Adipocyte (in vitro differentiated cells): ENCODE measurements at regions not wholly inside any gene's neighbourhood (a gene's known extent, or its start where the extent isn't known, plus 50 kb on each side); places are given as distances from the start of the nearest gene placed in this dataset.

Experiments
- DNase-seq: peaks from one replicate; pipeline ENCODE4 v3.0.0-alpha.2; 2015; ENCODE audit warnings: low read depth
- H3K27me3 ChIP-seq: replicated peaks from 2 replicates; pipeline ENCODE4 v1.7.0; 2013; ENCODE audit warnings: mild to moderate bottlenecking, low read length, moderate library complexity; ENCODE audit not compliant: control insufficient read depth, insufficient read depth
- H3K36me3 ChIP-seq: 2 replicates; pipeline ENCODE4 v1.7.0; 2013; ENCODE audit warnings: low read length, mild to moderate bottlenecking, moderate library complexity; ENCODE audit not compliant: control insufficient read depth, insufficient read depth, severe bottlenecking
- H3K4me1 ChIP-seq: 2 replicates; pipeline ENCODE4 v1.7.0; 2013; ENCODE audit warnings: mild to moderate bottlenecking, low read length, moderate library complexity; ENCODE audit not compliant: control insufficient read depth, insufficient read depth
- H3K4me3 ChIP-seq: 2 replicates; pipeline ENCODE4 v1.7.0; 2013; ENCODE audit warnings: mild to moderate bottlenecking, low read length, moderate library complexity
- H3K9ac ChIP-seq: 2 replicates; pipeline ENCODE4 v1.7.0; 2013; ENCODE audit warnings: mild to moderate bottlenecking, low read length, moderate library complexity
- H3K9me3 ChIP-seq: 2 replicates; pipeline ENCODE4 v1.7.0; 2013; ENCODE audit warnings: mild to moderate bottlenecking, low read length, moderate library complexity; ENCODE audit not compliant: control insufficient read depth

DNA sequence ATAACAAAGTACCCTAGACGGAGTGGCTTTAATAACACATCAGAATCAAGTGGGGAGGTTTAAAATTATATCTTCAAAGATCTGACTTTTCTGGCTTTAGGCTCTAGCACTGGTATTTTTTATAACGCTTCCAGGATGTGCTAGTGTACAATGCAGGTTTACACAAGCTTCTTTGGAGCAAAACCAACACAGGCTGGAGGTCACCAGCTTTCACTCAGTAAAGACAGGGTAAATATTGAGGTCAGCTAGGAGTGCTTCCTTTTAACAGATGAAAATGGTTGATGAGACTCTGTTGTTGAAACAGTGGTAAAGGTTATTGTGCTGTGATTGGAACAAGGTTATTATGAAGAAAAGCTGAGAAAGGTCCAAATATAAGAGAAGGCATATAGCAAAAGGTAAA is 414.2 kb downstream of the TAF11L14 start:
- Histone ChIP-seq H3K4me1 (no peaks in the 10 kb centered on the region), H3K27me3 (no peaks in the 10 kb centered on the region), H3K4me3 (no peak overlapping the region), H3K9ac (no peak overlapping the region), H3K9me3 (no peaks in the 10 kb centered on the region), H3K36me3 (no peaks in the 10 kb centered on the region)
- DNase-seq: no peak

DNA sequence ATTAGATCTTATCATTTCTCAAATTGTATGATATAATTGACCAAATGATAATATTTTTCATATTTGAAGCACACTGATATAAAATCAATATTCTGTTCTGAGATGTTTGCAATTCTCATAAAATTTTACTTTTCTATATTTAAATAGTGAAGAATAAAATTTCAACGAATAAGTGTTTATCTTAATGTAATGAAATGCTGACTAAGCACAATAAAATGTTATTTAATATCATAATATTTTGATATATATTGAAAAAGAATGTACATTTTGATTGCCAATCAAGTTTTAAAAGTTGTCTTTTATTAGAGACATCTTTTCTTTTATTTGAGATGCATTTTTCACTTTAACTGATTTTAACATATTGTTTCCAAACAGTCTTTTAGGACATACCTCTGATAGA is 416.1 kb downstream of the TAF11L14 start:
- H3K9ac ChIP-seq: no peak overlapping the region
- DNase-seq: no peak
- no peaks in the 10 kb centered on the region for H3K27me3 ChIP-seq
- H3K4me1 ChIP-seq: no peaks in the 10 kb centered on the region
- H3K36me3 ChIP-seq: no peaks in the 10 kb centered on the region
- H3K4me3 ChIP-seq: no peak overlapping the region
- H3K9me3 ChIP-seq: no peaks in the 10 kb centered on the region

DNA sequence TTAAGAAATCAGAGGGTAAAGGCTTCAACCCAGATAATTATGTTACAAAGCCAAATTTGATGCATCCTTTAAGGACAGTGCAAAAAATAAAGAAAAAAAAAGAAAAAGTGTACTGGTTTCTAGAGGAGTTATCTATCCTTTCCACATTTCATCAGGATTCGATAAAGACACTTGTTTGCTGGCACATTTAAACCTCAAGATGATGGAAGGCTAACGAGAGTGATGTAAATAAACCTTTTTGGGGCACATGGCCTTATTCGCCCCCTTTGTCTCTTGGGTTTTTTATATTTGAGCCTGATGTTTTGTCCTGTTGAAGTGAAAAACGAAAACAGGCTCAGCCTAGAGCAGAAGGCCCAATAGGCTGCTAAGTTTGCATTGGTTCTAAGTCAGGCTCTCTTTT is 416.5 kb downstream of the TAF11L14 start:
- Histone ChIP-seq H3K36me3 (no peaks in the 10 kb centered on the region), H3K9ac (no peak overlapping the region), H3K9me3 (no peaks in the 10 kb centered on the region), H3K4me1 (no peaks in the 10 kb centered on the region), H3K27me3 (no peaks in the 10 kb centered on the region), H3K4me3 (no peak overlapping the region)
- DNase-seq: no peak

DNA sequence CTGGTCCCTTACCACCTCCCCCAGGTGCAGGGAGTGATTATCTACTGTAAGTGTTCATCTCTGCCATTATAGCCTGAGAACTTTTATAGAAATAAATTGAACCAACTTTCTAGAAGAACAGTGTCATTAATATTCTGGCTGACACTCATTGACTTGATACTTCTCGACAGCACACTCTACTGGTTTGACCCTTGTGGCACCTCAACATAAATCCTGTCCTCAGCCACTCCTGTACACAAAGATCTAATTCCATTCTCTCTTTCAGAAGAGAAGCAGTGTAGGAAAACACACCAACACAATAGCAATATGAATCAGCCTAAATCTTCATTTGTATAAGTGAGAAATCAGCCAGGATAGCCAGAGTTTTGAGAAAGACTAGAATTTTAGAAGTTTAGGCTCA is 417.7 kb downstream of the TAF11L14 start:
- Histone ChIP-seq H3K4me3 (no peak overlapping the region), H3K27me3 (no peaks in the 10 kb centered on the region), H3K36me3 (no peaks in the 10 kb centered on the region), H3K9ac (no peak overlapping the region), H3K4me1 (no peaks in the 10 kb centered on the region), H3K9me3 (no peaks in the 10 kb centered on the region)
- DNase-seq: no peak

DNA sequence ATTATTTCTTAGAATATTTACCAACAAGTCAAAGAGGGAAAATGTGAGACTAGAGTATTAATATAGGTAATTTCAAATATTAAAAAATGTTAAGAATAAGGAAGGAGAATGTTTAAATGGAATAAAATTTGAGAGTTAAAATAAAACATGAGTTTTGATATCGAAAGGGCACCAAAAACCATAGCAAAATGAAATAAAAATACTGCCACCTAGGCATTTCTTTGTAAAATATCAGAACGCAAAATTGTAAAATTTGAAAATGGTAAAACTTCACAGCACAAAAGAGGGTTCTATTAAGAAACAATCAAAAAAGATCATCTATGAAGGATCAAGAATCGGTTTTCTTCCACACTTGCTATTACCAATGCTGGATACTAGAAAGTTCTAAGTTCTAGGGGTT is 418.3 kb downstream of the TAF11L14 start:
- no peaks in the 10 kb centered on the region for H3K4me1 ChIP-seq
- no peak overlapping the region for H3K4me3 ChIP-seq
- no peaks in the 10 kb centered on the region for H3K9me3 ChIP-seq
- H3K36me3 ChIP-seq: no peaks in the 10 kb centered on the region
- H3K27me3 ChIP-seq: no peaks in the 10 kb centered on the region
- peak; percentile 9 for DNase-seq
- no peak overlapping the region for H3K9ac ChIP-seq

DNA sequence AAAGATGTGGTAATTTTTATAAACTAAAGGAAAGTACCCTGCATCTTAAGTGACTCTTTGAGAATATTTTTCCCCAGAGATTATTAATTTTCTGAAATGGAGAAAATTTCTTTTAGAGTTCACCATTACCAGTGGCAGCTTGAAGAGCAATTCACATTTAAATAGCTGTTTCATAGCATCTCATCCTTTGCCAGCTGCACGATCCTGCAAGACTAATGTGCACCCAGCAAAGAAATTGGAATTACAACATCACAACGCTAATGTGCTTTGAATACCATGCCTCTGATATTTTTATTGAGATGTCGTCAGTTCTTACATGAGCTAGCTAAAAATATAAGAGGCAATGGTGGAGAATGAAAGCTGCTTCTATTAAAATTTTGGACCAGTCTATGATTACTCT is 423.5 kb downstream of the TAF11L14 start:
- Histone ChIP-seq H3K4me3 (no peak overlapping the region), H3K36me3 (no peaks in the 10 kb centered on the region), H3K9me3 (peaks cover under 1% of the 10 kb centered on the region), H3K4me1 (no peaks in the 10 kb centered on the region), H3K9ac (no peak overlapping the region), H3K27me3 (no peaks in the 10 kb centered on the region)
- no peak for DNase-seq

DNA sequence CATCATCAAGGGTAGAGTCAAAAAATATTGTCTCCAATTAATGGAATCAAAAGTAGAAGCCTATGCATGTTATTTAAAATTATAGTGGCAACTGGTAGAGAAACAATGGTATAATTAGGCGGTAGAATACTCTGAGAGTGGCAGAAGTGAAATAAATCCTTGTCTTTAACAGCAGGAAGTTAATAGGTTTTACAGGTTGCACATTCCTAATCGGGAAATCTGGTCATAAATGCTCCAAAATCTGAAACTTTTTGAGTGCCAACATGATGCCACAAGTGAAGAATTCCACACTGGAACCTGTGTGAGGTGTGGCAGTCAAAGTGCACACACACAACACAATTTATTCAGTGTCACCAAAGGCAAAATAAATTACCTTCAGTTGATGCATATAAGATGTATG is 433.4 kb downstream of the TAF11L14 start:
- H3K36me3 ChIP-seq: no peaks in the 10 kb centered on the region
- H3K4me1 ChIP-seq: no peaks in the 10 kb centered on the region
- no peaks in the 10 kb centered on the region for H3K27me3 ChIP-seq
- H3K9ac ChIP-seq: no peak overlapping the region
- H3K4me3 ChIP-seq: no peak overlapping the region
- no peak for DNase-seq
- peaks cover 15% of the 10 kb centered on the region for H3K9me3 ChIP-seq

DNA sequence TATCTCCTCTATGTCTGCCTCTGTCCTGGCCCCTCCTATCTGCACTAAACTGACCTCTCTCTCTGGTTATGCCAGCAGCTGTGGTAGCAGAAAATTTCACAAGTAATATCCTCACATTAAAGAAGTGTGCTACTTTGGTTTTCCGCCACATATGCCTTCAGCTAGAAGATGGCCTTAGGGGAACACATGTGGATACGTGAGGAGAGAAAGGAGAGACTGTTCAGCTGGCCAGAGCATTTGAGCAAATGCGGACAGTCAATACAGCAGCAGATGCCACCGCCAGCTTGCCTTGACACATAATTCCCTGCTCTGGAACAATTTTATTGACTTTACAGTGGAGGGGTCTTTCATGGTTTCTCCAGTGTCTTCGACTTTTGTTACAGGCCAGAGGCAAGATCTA is 434.6 kb downstream of the TAF11L14 start:
- Histone ChIP-seq H3K4me3 (no peak overlapping the region), H3K4me1 (no peaks in the 10 kb centered on the region), H3K27me3 (no peaks in the 10 kb centered on the region), H3K36me3 (no peaks in the 10 kb centered on the region), H3K9me3 (peaks cover 4% of the 10 kb centered on the region), H3K9ac (no peak overlapping the region)
- no peak for DNase-seq

DNA sequence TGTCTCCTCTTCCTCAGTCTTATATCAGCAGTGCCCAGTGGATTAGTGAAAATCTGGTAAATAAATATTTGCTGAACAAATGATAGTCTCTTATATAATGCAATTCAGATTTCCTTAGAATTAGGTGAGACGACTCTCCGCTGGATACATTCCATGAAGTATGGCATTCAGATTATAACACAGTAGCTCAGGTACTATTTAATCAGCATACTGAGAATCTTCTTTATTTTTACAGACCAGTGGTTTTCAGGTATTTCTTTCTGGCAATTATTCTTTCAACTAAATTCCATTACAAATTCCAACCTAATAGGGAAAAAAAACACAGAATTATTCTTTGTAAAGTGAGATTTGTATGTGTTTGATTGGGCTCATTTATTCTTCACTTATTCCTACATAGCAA is 435.5 kb downstream of the TAF11L14 start:
- H3K27me3 ChIP-seq: no peaks in the 10 kb centered on the region
- no peak overlapping the region for H3K9ac ChIP-seq
- H3K4me3 ChIP-seq: no peak overlapping the region
- no peaks in the 10 kb centered on the region for H3K9me3 ChIP-seq
- DNase-seq: no peak
- no peaks in the 10 kb centered on the region for H3K4me1 ChIP-seq
- H3K36me3 ChIP-seq: no peaks in the 10 kb centered on the region

DNA sequence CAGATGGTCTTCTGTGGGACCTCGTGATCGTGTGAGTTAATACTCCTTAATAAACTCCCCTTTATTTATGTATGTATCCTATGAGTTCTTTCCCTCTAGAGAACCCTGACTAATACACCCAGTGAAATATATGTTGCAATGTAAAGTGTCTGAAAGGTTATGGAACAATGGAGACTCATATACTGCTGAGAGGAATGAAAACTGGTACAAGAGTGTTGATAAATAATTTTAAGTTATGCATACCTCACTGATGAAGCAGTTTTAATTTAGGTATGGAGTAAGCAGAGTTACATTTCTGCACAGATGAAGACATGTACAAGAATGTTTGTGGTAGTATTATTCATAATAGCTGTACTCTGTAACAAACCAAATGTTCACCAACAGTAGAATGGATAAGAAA is 438.3 kb downstream of the TAF11L14 start:
- Histone ChIP-seq H3K27me3 (no peaks in the 10 kb centered on the region), H3K4me1 (no peaks in the 10 kb centered on the region), H3K9ac (no peak overlapping the region), H3K36me3 (no peaks in the 10 kb centered on the region), H3K4me3 (no peak overlapping the region), H3K9me3 (no peaks in the 10 kb centered on the region)
- DNase-seq: no peak

DNA sequence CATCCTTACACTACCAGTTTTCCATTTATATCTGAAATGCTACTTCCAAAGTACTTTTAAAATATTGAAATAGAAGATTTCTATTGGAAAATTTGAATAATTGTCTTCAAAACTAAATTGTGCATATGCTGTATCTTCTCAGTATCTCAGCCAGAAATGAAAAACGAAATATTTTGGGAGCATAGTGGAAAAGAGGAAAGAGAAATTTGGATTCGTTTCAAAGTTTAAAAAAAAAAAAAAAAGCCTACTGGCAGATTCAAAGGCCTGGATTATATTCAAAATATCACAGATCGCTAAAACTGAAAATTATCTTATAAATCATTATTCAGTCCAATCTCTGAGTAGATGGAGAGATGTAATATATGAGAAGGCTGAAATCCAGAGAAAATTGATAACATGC is 440.7 kb downstream of the TAF11L14 start:
- no peaks in the 10 kb centered on the region for H3K9me3 ChIP-seq
- H3K4me1 ChIP-seq: no peaks in the 10 kb centered on the region
- H3K9ac ChIP-seq: no peak overlapping the region
- no peak overlapping the region for H3K4me3 ChIP-seq
- H3K36me3 ChIP-seq: no peaks in the 10 kb centered on the region
- H3K27me3 ChIP-seq: no peaks in the 10 kb centered on the region
- DNase-seq: no peak

DNA sequence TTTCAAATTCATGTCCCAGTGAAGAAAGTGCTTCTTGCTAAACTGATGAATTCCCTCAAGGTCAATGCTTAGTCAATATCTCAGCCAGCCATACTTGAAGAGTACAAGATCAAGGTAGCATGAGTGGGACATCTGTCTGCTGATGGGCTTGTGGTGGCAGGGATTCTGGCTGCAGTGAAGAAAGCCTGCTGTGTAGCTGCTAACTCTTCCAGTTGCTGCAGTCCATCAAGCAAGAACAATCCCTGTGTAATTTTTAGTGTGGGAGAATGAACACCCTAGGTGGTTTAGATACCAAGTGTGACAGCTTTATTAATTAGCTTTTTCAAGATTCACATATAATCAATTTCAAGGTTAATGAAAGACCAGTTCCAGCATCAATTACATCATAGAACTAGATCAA is 443.9 kb downstream of the TAF11L14 start:
- Histone ChIP-seq H3K4me1 (no peaks in the 10 kb centered on the region), H3K27me3 (no peaks in the 10 kb centered on the region), H3K9me3 (no peaks in the 10 kb centered on the region), H3K9ac (no peak overlapping the region), H3K4me3 (no peak overlapping the region), H3K36me3 (no peaks in the 10 kb centered on the region)
- no peak for DNase-seq
